Endothelial cell of umbilical vein (primary cell): ENCODE measurements at regions not wholly inside any gene's neighbourhood (a gene's known extent, or its start where the extent isn't known, plus 50 kb on each side); places are given as distances from the start of the nearest gene placed in this dataset.

ENCODE experiments used
- BruUV-seq: library from RNA; stranded (reverse); fragments of 400-500 nt; replicated peaks from 2 replicates; lab custom pipeline; 2021; lab: Mats Ljungman, UMichigan
- CTCF ChIA-PET: fragments of 300-600, 350-600 bp; sonication (Branson Sonifier 250); formaldehyde crosslinking; loops from one replicate; lab custom pipeline; 2021; ENCODE audit warnings: antibody characterized with exemption, inconsistent platforms; lab: Charles Lee
- POLR2A ChIA-PET: fragments of 300-600, 350-600 bp; sonication (Branson Sonifier 250); formaldehyde crosslinking; loops from one replicate; lab custom pipeline; 2021; ENCODE audit warnings: antibody characterized with exemption, inconsistent platforms; lab: Charles Lee
- DNase-seq: peaks from one replicate; pipeline ENCODE4 v3.0.0-alpha.2; 2011; ENCODE audit warnings: low read depth, low spot score
- FAIRE-seq: peaks from 2 replicates; lab custom pipeline; 2011; peaks lifted over from hg19 to GRCh38; lab: Jason Lieb, UNC
- H2AFZ ChIP-seq: 2 replicates; pipeline ENCODE4 v1.6.0; 2012; ENCODE audit warnings: low read depth, low read length, control low read depth, inconsistent platforms
- H3K27ac ChIP-seq: 2 replicates; pipeline ENCODE4 v1.5.1; 2011; ENCODE audit warnings: low read depth, mild to moderate bottlenecking, control low read depth, low read length, moderate library complexity; ENCODE audit not compliant: insufficient read depth
- H3K27me3 ChIP-seq, 2 experiments: 2 replicates each; pipeline versions ENCODE4 v1.6.0 to v1.6.1; 2011; ENCODE audit warnings: low read length in 2 of 2, mixed read lengths in 1 of 2; ENCODE audit not compliant: control insufficient read depth in 2 of 2, insufficient read depth in 2 of 2
- H3K36me3 ChIP-seq, 2 experiments: 2 replicates in 1 of 2; 3 replicates in 1 of 2; pipeline ENCODE4 v1.5.1; 2011; ENCODE audit warnings: low read length in 2 of 2, mild to moderate bottlenecking in 1 of 2, moderate library complexity in 1 of 2; ENCODE audit not compliant: control insufficient read depth in 2 of 2, insufficient read depth in 2 of 2; ENCODE audit errors: extremely low read depth in 1 of 2
- H3K4me1 ChIP-seq: 3 replicates; pipeline ENCODE4 v1.5.1; 2011; ENCODE audit warnings: mild to moderate bottlenecking, low read length; ENCODE audit not compliant: control insufficient read depth, insufficient read depth; ENCODE audit errors: extremely low read depth
- H3K4me2 ChIP-seq: 2 replicates; pipeline ENCODE4 v1.6.1; 2011; ENCODE audit warnings: low read length, control low read depth, mixed read lengths; ENCODE audit not compliant: insufficient read depth
- H3K4me3 ChIP-seq, 3 experiments: fragments of 200-600 bp in 1 of 3; sonication (generic), shearing (Covaris generic) in 1 of 3; replicated peaks in 1 of 3; 2 replicates each; pipeline ENCODE4 v1.5.1; 2011 to 2016; ENCODE audit warnings: control low read depth in 3 of 3, low read length in 3 of 3, mild to moderate bottlenecking in 2 of 3, inconsistent platforms in 1 of 3, low read depth in 1 of 3, moderate library complexity in 1 of 3; ENCODE audit not compliant: insufficient read depth in 1 of 3
- H3K79me2 ChIP-seq: 2 replicates; pipeline ENCODE4 v1.6.0; 2012; ENCODE audit warnings: low read length, inconsistent platforms; ENCODE audit not compliant: control insufficient read depth, insufficient read depth
- H3K9ac ChIP-seq: replicated peaks from 2 replicates; pipeline ENCODE3; 2011; ENCODE audit warnings: low read length, control low read depth; ENCODE audit not compliant: insufficient read depth; ENCODE audit errors: extremely low read depth
- H3K9me1 ChIP-seq: replicated peaks from 3 replicates; pipeline ENCODE4 v1.6.0; 2011; ENCODE audit warnings: mild to moderate bottlenecking, low read length; ENCODE audit not compliant: control insufficient read depth, insufficient read depth; ENCODE audit errors: extremely low read depth
- H3K9me3 ChIP-seq: replicated peaks from 2 replicates; pipeline ENCODE4 v1.5.1; 2012; ENCODE audit warnings: low read length, inconsistent platforms; ENCODE audit not compliant: control insufficient read depth, insufficient read depth
- H4K20me1 ChIP-seq: replicated peaks from 2 replicates; pipeline ENCODE3; 2011; ENCODE audit warnings: mild to moderate bottlenecking, low read length; ENCODE audit not compliant: control insufficient read depth, insufficient read depth; ENCODE audit errors: extremely low read depth
- EZH2 ChIP-seq: IDR thresholded peaks from 2 replicates; pipeline ENCODE4 v1.6.1; 2012; ENCODE audit warnings: borderline replicate concordance, low read depth, mild to moderate bottlenecking, moderate library complexity, low read length, inconsistent platforms; ENCODE audit not compliant: severe bottlenecking
- FOS ChIP-seq: IDR thresholded peaks from 2 replicates; pipeline ENCODE4 v1.6.1; 2011; ENCODE audit warnings: mild to moderate bottlenecking, low read length, moderate library complexity, borderline replicate concordance; ENCODE audit not compliant: insufficient read depth
- GATA2 ChIP-seq: IDR thresholded peaks from 2 replicates; pipeline ENCODE4 v1.7.0; 2011; ENCODE audit warnings: low read depth, mild to moderate bottlenecking, moderate library complexity, mixed read lengths, low read length; ENCODE audit not compliant: insufficient read length, insufficient read depth
- JUN ChIP-seq: IDR thresholded peaks from 2 replicates; pipeline ENCODE4 v1.6.1; 2011; ENCODE audit warnings: borderline replicate concordance, low read depth; ENCODE audit not compliant: insufficient read length, insufficient read depth
- MAX ChIP-seq: IDR thresholded peaks from 2 replicates; pipeline ENCODE4 v1.6.1; 2011; ENCODE audit not compliant: insufficient read depth, insufficient read length
- MYC ChIP-seq: IDR thresholded peaks from one replicate; pipeline ENCODE4 v1.6.1; 2011; ENCODE audit warnings: mild to moderate bottlenecking, low read depth, low read length
- POLR2A ChIP-seq: IDR thresholded peaks from 2 replicates; pipeline ENCODE4 v1.6.1; 2012; ENCODE audit warnings: low read depth, mild to moderate bottlenecking, control low read depth, low read length
- POLR2AphosphoS5 ChIP-seq: IDR thresholded peaks from 2 replicates; pipeline ENCODE4 v1.6.1; 2012; ENCODE audit warnings: low read depth, mild to moderate bottlenecking, control low read depth, low read length, moderate library complexity; ENCODE audit not compliant: insufficient read depth
- dilution Hi-C: fragments of 300-500 bp; cut with MboI; formaldehyde crosslinking; loops from one replicate; pipeline ENCODE4 v1.15.0; 2019; ENCODE audit warnings: low sequenced_read_pairs; ENCODE audit not compliant: extremely low pct_ligation_motif_present
- intact Hi-C: fragments of 100-400 bp; cut with micrococcal nuclease; formaldehyde crosslinking; loops from one replicate; pipeline ENCODE4 v1.10.0; 2022
- TF ChIP-seq, protein P1 (sequence below), 2 donors: IDR thresholded peaks; 1 replicate in 1 of 2; 2 replicates in 1 of 2; pipeline ENCODE4 v1.5.1; 2011; ENCODE audit warnings: low read length in 2 of 2, mild to moderate bottlenecking in 2 of 2, moderate library complexity in 2 of 2, control low read depth in 1 of 2, inconsistent platforms in 1 of 2, low read depth in 1 of 2; ENCODE audit not compliant: insufficient read depth in 1 of 2; ENCODE audit errors: extremely low read depth in 1 of 2

DNA sequence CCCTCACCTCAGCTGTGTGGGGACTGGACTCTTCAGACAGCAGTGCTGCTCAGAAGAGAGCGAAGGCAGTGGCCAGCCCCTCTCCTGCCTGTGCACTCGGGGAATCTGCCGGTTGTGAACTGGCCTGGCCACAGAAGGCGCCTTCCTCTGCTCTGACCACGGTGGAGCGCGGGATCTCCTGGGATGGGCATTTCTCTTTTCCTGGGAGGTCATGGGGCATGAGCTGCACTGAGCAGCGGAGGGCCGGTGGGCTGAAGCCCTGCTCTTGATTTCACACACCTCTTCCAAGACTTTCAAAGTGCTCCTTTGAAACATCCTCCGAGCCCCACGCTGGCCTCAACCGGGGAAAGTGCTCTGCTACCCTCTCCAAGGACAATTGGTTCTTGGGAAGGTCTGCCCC lies 125.6 kb upstream of the FAM20C start:
- dilution Hi-C loops = no loop called here
- Histone ChIP-seq H3K79me2 (no peaks in the 10 kb centered on the region), H3K27me3 (no peaks in the 10 kb centered on the region), H3K4me3 (no peak overlapping the region), H3K36me3 (no peaks in the 10 kb centered on the region), H4K20me1 (no peaks in the 10 kb centered on the region), H3K9me3 (no peaks in the 10 kb centered on the region), H2AFZ (no peak overlapping the region), H3K4me1 (no peaks in the 10 kb centered on the region), H3K9me1 (no peaks in the 10 kb centered on the region), H3K9ac (no peak overlapping the region), H3K4me2 (no peak overlapping the region), H3K27ac (no peak overlapping the region)
- no TSS peak for BruUV-seq
- DNase-seq (no peak), FAIRE-seq (no peak)
- ChIA-PET POLR2A (no interaction called here), CTCF (interaction anchor here (1.2 to 1.9 kb wide), 2 partner anchors 126 to 134 kb away, joined by 4 read pairs; partner anchors contain the start of gene FAM20C)
- TF ChIP-seq GATA2 (no peak), MYC (no peak), FOS (no peak), EZH2 (no peak), POLR2AphosphoS5 (no peak), POLR2A (no peak), JUN (no peak), MAX (no peak)
- TF ChIP-seq, protein P1, sequence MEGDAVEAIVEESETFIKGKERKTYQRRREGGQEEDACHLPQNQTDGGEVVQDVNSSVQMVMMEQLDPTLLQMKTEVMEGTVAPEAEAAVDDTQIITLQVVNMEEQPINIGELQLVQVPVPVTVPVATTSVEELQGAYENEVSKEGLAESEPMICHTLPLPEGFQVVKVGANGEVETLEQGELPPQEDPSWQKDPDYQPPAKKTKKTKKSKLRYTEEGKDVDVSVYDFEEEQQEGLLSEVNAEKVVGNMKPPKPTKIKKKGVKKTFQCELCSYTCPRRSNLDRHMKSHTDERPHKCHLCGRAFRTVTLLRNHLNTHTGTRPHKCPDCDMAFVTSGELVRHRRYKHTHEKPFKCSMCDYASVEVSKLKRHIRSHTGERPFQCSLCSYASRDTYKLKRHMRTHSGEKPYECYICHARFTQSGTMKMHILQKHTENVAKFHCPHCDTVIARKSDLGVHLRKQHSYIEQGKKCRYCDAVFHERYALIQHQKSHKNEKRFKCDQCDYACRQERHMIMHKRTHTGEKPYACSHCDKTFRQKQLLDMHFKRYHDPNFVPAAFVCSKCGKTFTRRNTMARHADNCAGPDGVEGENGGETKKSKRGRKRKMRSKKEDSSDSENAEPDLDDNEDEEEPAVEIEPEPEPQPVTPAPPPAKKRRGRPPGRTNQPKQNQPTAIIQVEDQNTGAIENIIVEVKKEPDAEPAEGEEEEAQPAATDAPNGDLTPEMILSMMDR (IDR thresholded peaks at IDR 0.05; ENCODE audit: extremely low read depth in 1 of 2, insufficient read depth in 1 of 2, low read depth in 1 of 2, low read length in 2 of 2) = no peak
- intact Hi-C loops = no loop called here
